ENCODE measurements at regions not wholly inside any gene's neighbourhood (a gene's known extent, or its start where the extent isn't known, plus 50 kb on each side); places are given as distances from the start of the nearest gene placed in this dataset.

DNA sequence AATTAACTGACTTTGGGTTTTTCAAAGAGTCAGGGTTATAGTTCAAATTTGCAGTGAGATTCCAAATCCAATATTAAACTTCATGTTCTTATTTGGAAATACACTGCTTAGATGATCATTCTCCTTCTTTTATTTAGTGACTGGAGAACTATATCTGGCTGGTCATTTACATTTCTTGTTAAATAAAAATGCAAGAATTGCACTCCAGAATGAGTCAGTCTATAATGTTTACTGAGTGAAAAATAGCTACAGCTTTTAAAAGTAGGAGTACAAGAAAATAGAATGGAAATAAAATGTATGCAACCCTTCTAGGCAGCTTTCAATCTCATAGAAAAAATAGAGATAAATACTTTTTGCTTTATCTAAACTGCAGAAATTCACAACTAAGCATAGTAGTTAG lies 54.5 kb upstream of the CD2AP start:
- TF ChIP-seq EZH2 (IDR thresholded peaks at IDR 0.05), result no peak
- TF ChIP-seq POLR2AphosphoS5 (IDR thresholded peaks at IDR 0.05; ENCODE audit: borderline replicate concordance, low read depth, low read length), result no peak
